Neural progenitor cell (in vitro differentiated cells): ENCODE measurements at regions not wholly inside any gene's neighbourhood (a gene's known extent, or its start where the extent isn't known, plus 50 kb on each side); places are given as distances from the start of the nearest gene placed in this dataset.

ENCODE experiments used
- CTCF ChIP-seq: fragments of 200-600 bp; sonication (generic); IDR thresholded peaks from 2 replicates; pipeline ENCODE4 v1.5.1; 2017; ENCODE audit warnings: antibody characterized with exemption, mild to moderate bottlenecking
- EZH2 ChIP-seq: fragments of 200-600 bp; sonication (generic); IDR thresholded peaks from 2 replicates; pipeline ENCODE4 v1.6.1; 2017; ENCODE audit warnings: antibody characterized with exemption, mild to moderate bottlenecking, moderate library complexity
- EZH2phosphoT487 ChIP-seq: fragments of 200-600 bp; sonication (generic); IDR thresholded peaks from 2 replicates; pipeline ENCODE4 v1.6.1; 2017; ENCODE audit warnings: antibody characterized with exemption

- TF ChIP-seq CTCF = no peak
- TF ChIP-seq EZH2 = no peak
- TF ChIP-seq EZH2phosphoT487 = no peak
Observed at GRCh38 chr7:118040562-118040961, 143.4 kb upstream of the LSM8 start.
